Retinal pigment epithelial cell (primary cell): ENCODE measurements at regions not wholly inside any gene's neighbourhood (a gene's known extent, or its start where the extent isn't known, plus 50 kb on each side); places are given as distances from the start of the nearest gene placed in this dataset.

Experiments
- DNase-seq: peaks from one replicate; pipeline ENCODE4 v3.0.0-alpha.2; 2010; ENCODE audit warnings: low read depth
- H3K4me3 ChIP-seq: 2 replicates; pipeline ENCODE4 v1.5.1; 2011; ENCODE audit warnings: mild to moderate bottlenecking, low read length, control low read depth, moderate library complexity
- TF ChIP-seq, protein P1 (sequence below): conservative IDR thresholded peaks from 2 replicates; pipeline ENCODE4 v1.5.1; 2011; ENCODE audit warnings: low read depth, low read length, control low read depth, inconsistent platforms

DNA sequence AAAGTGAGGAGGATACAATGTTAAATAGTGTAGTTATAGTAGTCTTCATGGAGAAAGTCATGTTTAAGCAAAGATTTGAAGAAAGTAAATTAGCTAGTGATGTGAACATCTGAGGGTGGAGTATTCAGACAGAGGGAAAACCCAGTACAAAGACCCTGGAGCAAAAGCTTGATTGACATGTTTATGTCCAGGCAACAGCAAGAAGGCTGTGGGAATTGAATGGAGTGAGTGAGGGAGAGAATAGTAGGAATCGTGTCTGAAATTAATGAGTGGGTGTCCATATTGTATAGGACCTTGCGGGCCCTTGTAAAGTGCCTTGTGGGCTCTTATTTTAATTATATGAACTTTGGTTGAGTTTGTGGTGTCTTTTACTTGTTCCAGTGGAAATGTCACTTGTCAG lies 424.1 kb upstream of the KIRREL3 start:
- H3K4me3 ChIP-seq: no peak overlapping the region
- no peak for DNase-seq
- TF ChIP-seq, protein P1, sequence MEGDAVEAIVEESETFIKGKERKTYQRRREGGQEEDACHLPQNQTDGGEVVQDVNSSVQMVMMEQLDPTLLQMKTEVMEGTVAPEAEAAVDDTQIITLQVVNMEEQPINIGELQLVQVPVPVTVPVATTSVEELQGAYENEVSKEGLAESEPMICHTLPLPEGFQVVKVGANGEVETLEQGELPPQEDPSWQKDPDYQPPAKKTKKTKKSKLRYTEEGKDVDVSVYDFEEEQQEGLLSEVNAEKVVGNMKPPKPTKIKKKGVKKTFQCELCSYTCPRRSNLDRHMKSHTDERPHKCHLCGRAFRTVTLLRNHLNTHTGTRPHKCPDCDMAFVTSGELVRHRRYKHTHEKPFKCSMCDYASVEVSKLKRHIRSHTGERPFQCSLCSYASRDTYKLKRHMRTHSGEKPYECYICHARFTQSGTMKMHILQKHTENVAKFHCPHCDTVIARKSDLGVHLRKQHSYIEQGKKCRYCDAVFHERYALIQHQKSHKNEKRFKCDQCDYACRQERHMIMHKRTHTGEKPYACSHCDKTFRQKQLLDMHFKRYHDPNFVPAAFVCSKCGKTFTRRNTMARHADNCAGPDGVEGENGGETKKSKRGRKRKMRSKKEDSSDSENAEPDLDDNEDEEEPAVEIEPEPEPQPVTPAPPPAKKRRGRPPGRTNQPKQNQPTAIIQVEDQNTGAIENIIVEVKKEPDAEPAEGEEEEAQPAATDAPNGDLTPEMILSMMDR: no peak

DNA sequence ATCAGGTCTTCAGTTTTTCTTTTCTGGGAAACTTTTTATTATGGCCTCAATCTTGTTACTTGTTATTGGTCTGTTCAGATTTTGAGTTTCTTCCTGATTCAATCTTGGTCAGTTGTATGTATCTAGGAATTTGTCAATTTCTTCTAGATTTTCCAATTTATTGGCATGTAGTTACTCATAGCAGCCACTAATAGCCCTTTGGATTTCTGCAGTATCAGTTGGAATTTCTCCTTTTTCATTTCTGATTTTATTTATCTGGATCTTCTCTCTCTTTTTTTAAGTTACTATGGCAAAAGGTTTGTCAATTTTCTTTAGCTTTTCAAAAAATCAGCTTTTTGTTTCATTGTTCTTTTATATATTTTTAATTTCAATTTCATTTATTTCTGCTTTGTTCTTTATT lies 419.6 kb upstream of the KIRREL3 start:
- H3K4me3 ChIP-seq: no peak overlapping the region
- TF ChIP-seq, protein P1: no peak
- DNase-seq: no peak

DNA sequence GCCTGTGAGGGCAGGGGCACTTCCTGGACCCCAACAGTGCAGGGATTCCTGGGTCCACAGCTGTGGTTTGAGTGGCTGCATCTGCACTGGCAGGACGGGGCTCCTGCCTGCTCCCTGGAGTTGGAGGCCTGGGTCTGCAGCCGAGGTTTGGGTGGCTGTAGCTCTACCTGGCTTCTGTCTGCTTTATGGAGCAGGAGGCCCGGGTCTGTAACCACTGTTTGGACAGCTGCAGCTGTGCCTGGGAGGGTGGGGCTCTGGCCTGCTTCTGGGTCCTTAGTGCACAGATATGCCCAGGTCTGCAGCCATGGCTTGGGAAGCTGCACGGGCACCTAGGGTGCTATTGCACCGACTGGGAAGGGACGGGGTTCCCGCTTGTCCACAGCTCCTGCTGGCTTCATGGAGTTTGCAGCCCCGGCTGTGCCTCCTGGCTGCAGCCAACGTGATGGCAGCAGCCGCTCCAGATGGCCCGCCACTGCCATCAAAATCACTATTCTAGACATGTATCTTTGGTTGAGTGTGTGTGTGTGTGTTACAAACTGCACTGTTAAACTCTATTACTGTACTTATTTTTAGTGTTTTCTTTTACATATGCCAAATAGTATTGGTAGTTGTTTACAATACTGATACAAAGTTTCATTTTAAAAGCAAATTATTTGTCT lies 412.3 kb upstream of the KIRREL3 start:
- no peak for DNase-seq
- TF ChIP-seq, protein P1: no peak
- no peak overlapping the region for H3K4me3 ChIP-seq

DNA sequence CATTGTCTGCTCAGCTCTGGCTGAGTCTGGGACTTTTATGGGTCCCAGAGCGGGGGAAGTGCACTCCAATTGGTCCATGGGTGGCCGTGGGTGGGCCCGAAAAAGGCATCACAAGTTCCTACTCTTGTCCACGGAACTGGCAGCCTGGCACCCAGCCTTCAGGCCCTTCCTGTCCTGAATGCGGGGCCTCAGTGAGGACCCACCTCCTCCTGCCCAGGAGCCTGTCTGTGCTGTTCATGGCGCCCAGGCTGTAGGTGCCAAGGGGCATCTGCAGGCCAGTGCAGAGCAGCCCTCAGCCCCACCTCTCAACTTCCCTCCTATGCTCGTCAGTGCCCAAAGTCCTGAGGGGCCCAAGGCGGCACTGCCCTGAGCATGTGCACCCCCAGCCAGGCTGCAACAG lies 411.7 kb upstream of the KIRREL3 start:
- no peak for DNase-seq
- TF ChIP-seq, protein P1: no peak
- H3K4me3 ChIP-seq: no peak overlapping the region

DNA sequence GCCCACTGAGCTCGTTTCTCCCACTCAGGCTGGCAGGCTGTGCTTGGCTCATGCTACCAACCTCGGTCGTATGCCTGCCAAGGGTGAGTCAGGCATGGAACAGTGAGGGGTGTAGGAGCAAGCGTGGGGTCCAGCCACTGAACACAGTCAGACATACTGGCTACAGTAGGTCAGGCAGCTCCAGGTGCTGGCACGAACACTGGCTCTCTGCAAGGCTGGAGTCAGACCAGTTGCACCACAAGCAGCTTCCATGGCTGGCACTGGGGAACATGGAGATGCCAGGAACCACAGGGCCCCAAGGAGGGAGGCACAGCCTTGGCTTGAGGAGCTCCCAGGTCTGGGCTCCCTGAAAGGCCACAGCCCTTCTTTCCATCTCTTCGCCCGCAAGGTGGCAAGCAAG lies 410.7 kb upstream of the KIRREL3 start:
- no peak overlapping the region for H3K4me3 ChIP-seq
- TF ChIP-seq, protein P1: no peak
- DNase-seq: no peak

DNA sequence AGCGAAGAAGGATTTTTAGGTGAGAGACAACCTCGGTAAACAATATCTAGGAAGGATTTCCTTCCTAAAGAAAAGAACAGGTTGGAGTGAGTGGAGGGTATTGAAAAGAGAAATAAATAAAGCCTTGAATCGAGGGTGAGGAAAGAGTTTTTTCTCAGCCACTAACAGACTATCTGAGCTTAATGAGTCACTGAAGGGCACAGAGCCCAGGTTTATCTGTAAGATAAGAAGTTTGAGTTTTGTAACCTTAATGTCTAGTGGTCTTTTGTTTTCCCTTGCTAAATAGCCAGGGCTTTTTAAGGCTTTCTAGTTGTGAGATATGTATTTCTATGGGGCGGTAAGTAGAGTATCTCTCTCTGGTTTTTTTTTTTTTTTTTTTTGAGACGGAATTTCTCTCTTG lies 394.5 kb upstream of the KIRREL3 start:
- TF ChIP-seq, protein P1: no peak
- H3K4me3 ChIP-seq: no peak overlapping the region

DNA sequence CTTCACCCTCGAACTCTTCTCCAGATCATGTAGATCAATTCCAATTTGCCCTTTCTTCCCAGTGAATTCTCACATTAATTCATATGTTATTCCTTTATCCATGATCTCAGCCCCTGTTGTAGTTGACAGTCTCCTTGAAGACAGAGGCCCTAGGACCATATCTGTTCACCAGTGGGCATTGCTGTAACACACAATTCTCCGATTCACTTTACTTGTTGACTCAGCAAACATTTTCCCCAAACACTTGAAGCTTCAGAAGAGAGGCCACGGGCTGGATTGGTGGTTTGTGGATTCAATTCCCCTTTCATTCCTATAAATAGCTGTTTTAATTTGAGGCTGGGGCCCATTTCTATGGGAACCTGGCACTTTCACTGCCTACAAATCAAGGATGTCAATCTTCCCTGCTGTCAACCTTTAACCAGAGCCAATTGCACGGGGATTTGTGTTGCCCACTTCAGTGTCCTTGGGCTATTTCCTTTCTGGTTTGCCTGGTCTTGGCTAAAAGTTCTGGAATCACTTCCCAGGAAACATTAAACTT lies 393.0 kb upstream of the KIRREL3 start:
- no peak overlapping the region for H3K4me3 ChIP-seq
- DNase-seq: no peak
- TF ChIP-seq, protein P1: no peak

More for the DNA sequence above, 394.5 kb upstream of the KIRREL3 start:
- no peak for DNase-seq
